K562 (cell line): ENCODE measurements at regions not wholly inside any gene's neighbourhood (a gene's known extent, or its start where the extent isn't known, plus 50 kb on each side); places are given as distances from the start of the nearest gene placed in this dataset.

Experiments used
- ATAC-seq: fragments of 200-7000 bp; cut with Tn5 transposase; 3 replicates; pipeline ENCODE4 v1.9.1; 2020; ENCODE audit warnings: moderate library complexity
- BruUV-seq: library from RNA; stranded (reverse); fragments of 400-500 nt; replicated peaks from 2 replicates; lab custom pipeline; 2021; lab: Mats Ljungman, UMichigan
- CTCF ChIA-PET: fragments of 300-600 bp; formaldehyde crosslinking; extraction: SDS; loops from one replicate; lab custom pipeline; 2021; ENCODE audit warnings: low intra/inter-chr PET ratio; lab: Yijun Ruan, JAX
- POLR2A ChIA-PET: fragments of 300-600, 350-650 bp; sonication (Branson Sonifier 250); formaldehyde crosslinking; extraction: SDS; loops from one replicate; lab custom pipeline; 2021; ENCODE audit warnings: antibody characterized with exemption, inconsistent platforms; lab: Yijun Ruan, JAX
- DNase-seq, 4 experiments: peaks; one replicate each; pipeline versions ENCODE4 v3.0.0 to v3.0.0-alpha.2; 2011 to 2018; ENCODE audit warnings: low spot score in 3 of 4, mixed read lengths in 3 of 4; ENCODE audit errors: extremely low read depth in 1 of 4
- FAIRE-seq: peaks from 2 replicates; lab custom pipeline; 2011; peaks lifted over from hg19 to GRCh38; lab: Jason Lieb, UNC
- H2AFZ ChIP-seq: 2 replicates; pipeline ENCODE4 v1.6.0; 2011; ENCODE audit warnings: low read depth, low read length, control low read depth, inconsistent platforms
- H3K27ac ChIP-seq: fragments of 200-600 bp; 3 replicates; pipeline ENCODE4 v1.8.0; 2011; ENCODE audit warnings: low read depth, mild to moderate bottlenecking, control low read depth, inconsistent platforms, low read length, moderate library complexity, mixed read lengths; ENCODE audit errors: extremely low read depth
- H3K27me3 ChIP-seq, 2 experiments: fragments of 300-600 bp in 1 of 2; 2 replicates in 1 of 2; 3 replicates in 1 of 2; pipeline versions ENCODE4 v1.6.0 to v1.8.0; 2011; ENCODE audit warnings: inconsistent platforms in 2 of 2, low read length in 2 of 2, mild to moderate bottlenecking in 1 of 2, mixed read lengths in 1 of 2, moderate library complexity in 1 of 2; ENCODE audit not compliant: control insufficient read depth in 2 of 2, insufficient read depth in 2 of 2
- H3K36me3 ChIP-seq: fragments of 300-600 bp; 3 replicates; pipeline ENCODE4 v1.8.0; 2011; ENCODE audit warnings: mild to moderate bottlenecking, low read length, inconsistent platforms; ENCODE audit not compliant: control insufficient read depth, insufficient read depth
- H3K4me1 ChIP-seq, 2 experiments: fragments of 200-600 bp in 1 of 2; replicated peaks in 1 of 2; 2 replicates in 1 of 2; 3 replicates in 1 of 2; pipeline versions ENCODE4 v1.5.1 to v1.8.0; 2011; ENCODE audit warnings: inconsistent platforms in 2 of 2, low read length in 2 of 2, mild to moderate bottlenecking in 1 of 2, mixed read lengths in 1 of 2, moderate library complexity in 1 of 2; ENCODE audit not compliant: control insufficient read depth in 2 of 2, insufficient read depth in 2 of 2
- H3K4me2 ChIP-seq: 2 replicates; pipeline ENCODE4 v1.6.1; 2011; ENCODE audit warnings: low read length, control low read depth, inconsistent platforms, mixed read lengths; ENCODE audit not compliant: insufficient read depth
- H3K4me3 ChIP-seq: fragments of 200-600 bp; sonication (generic), shearing (Covaris generic); 2 replicates; pipeline ENCODE4 v1.5.1; 2016; ENCODE audit warnings: control low read depth, inconsistent platforms
- H3K79me2 ChIP-seq: fragments of 200-600 bp; 3 replicates; pipeline ENCODE4 v1.8.0; 2011; ENCODE audit warnings: low read length, inconsistent platforms; ENCODE audit not compliant: control insufficient read depth, insufficient read depth
- H3K9ac ChIP-seq, 2 experiments: 2 replicates each; pipeline versions ENCODE4 v1.6.0 to v1.6.1; 2011; ENCODE audit warnings: low read depth in 2 of 2, low read length in 2 of 2, control low read depth in 1 of 2, inconsistent platforms in 1 of 2, mild to moderate bottlenecking in 1 of 2, mixed read lengths in 1 of 2; ENCODE audit not compliant: insufficient read depth in 1 of 2
- H3K9me1 ChIP-seq: one replicate; pipeline ENCODE4 v1.6.0; 2011; ENCODE audit warnings: inconsistent platforms, mild to moderate bottlenecking, low read length, moderate library complexity; ENCODE audit not compliant: control insufficient read depth, insufficient read depth
- H3K9me3 ChIP-seq: replicated peaks from 2 replicates; pipeline ENCODE4 v1.5.1; 2011; ENCODE audit warnings: low read depth, low read length, inconsistent platforms; ENCODE audit not compliant: control insufficient read depth, insufficient read depth
- H4K20me1 ChIP-seq: replicated peaks from 2 replicates; pipeline ENCODE4 v1.6.1; 2011; ENCODE audit warnings: low read length, inconsistent platforms, mixed read lengths; ENCODE audit not compliant: control insufficient read depth, insufficient read depth
- GATAD2B ChIP-seq: fragments of 450-650 bp; IDR thresholded peaks from 2 replicates; pipeline ENCODE4 v1.6.1; 2017; ENCODE audit warnings: mild to moderate bottlenecking, borderline replicate concordance
- GTF2F1 ChIP-seq: IDR thresholded peaks from 2 replicates; pipeline ENCODE4 v1.6.1; 2011; ENCODE audit warnings: low read depth, low read length, improper control_type of control experiment
- HOXB6 ChIP-seq: fragments of 250-450 bp; sonication (Bioruptor Pico); IDR thresholded peaks from 2 replicates; pipeline ENCODE4 v1.5.1; 2022; ENCODE audit warnings: mild to moderate bottlenecking, borderline replicate concordance
- MAFF ChIP-seq: IDR thresholded peaks from 2 replicates; pipeline ENCODE4 v1.6.1; 2012; ENCODE audit warnings: low read length, improper control_type of control experiment
- MAZ ChIP-seq, 2 experiments: fragments of 450-650 bp in 1 of 2; sonication (generic) in 1 of 2; formaldehyde crosslinking; IDR thresholded peaks in 1 of 2; conservative IDR thresholded peaks in 1 of 2; 2 replicates each; pipeline versions ENCODE4 v1.4.0 to v1.5.0; 2020; ENCODE audit warnings: mild to moderate bottlenecking in 1 of 2, missing genetic modification reagents in 1 of 2
- MCM5 ChIP-seq: fragments of 450-650 bp; IDR thresholded peaks from 2 replicates; pipeline ENCODE4 v1.6.1; 2016; ENCODE audit warnings: low read depth
- POLR2H ChIP-seq: IDR thresholded peaks from 2 replicates; pipeline ENCODE4 v1.6.1; 2016; ENCODE audit warnings: missing genetic modification characterization, low read depth, mild to moderate bottlenecking, control low read depth, missing compliant biosample characterization, moderate library complexity
- SMC3 ChIP-seq: conservative IDR thresholded peaks from 2 replicates; pipeline ENCODE4 v1.6.1; 2011; ENCODE audit warnings: low read depth, low read length, improper control_type of control experiment; ENCODE audit not compliant: insufficient read depth
- SRSF1 ChIP-seq: fragments of 200-400 bp; formaldehyde crosslinking; IDR thresholded peaks from 2 replicates; pipeline ENCODE4 v1.6.1; 2017; ENCODE audit warnings: mild to moderate bottlenecking, low read depth, low read length, moderate library complexity
- ZC3H8 ChIP-seq: fragments of 450-650 bp; IDR thresholded peaks from 2 replicates; pipeline ENCODE4 v1.6.1; 2017
- ZNF134 ChIP-seq: fragments of 250-450 bp; sonication (Bioruptor Pico); conservative IDR thresholded peaks from 2 replicates; pipeline ENCODE4 v1.4.0; 2020
- WGBS: fragments of 100-300 bp; shearing (Covaris generic); methylation state at CpG from one replicate; pipeline ENCODE4 v1.1.6; 2016; ENCODE audit warnings: low coverage, mixed read lengths; ENCODE audit not compliant: insufficient coverage; ENCODE audit errors: missing lambda C conversion rate; 5-methylcytosine and 5-hydroxymethylcytosine counted together
- in situ Hi-C: fragments of 300-500 bp; cut with MboI; formaldehyde crosslinking; loops from 4 replicates; pipeline ENCODE4 v1.15.0; 2018; ENCODE audit warnings: inconsistent platforms, mixed read lengths
- intact Hi-C: fragments of 100-400 bp; cut with micrococcal nuclease; formaldehyde crosslinking; loops from 2 replicates; pipeline ENCODE4 v1.14.2; 2022
- TF ChIP-seq, protein P1 (sequence below): fragments of 250-450 bp; sonication (Bioruptor Pico); IDR thresholded peaks from 2 replicates; pipeline ENCODE4 v1.5.0; 2021; ENCODE audit warnings: mild to moderate bottlenecking, moderate library complexity

DNA sequence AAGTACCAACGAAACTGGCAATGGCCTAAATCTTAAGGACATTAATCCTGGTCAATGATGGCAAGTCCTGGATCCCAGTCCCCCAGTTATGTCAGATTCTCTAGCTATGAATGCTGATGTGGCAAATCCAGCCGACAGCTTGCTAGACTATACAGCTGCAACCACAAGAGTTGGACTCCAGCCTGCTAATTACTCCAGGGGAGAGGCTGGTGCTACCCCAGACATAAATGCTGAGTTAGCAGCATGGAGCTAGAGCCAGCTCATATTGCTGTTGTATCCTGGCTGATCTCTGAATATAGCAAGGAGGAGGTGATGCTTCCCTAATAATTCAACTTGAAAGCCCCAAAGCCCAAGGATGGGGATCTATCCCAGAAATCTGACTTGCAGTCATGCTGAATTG, 207.1 kb downstream of the LRRN1 start (continued):
- TF ChIP-seq SRSF1 (no peak), MAFF (peak; percentile 45)

DNA sequence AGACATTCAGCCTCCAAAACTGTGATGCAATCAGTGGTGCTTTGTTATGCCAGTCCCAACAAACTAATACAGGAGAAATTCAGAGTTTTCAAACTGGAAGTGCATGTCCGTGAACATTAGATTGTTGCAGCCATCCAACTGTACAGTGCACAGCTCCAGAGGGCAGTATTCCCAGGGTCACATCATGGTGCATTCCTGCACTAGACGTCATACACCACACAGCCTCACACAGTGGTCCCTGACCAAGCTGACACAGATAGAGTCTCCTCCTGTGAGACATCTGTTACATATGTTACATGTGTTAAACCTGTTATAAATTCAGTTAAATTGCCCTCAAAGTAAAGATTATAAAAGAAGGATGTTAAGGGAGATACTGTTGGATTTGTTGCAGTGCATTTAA, 209.0 kb downstream of the LRRN1 start:
- Histone ChIP-seq H3K27ac (no peak overlapping the region), H3K4me3 (no peak overlapping the region), H3K79me2 (no peaks in the 10 kb centered on the region), H4K20me1 (no peaks in the 10 kb centered on the region), H3K4me1 (no peaks in the 10 kb centered on the region), H3K36me3 (no peaks in the 10 kb centered on the region), H3K9me3 (no peaks in the 10 kb centered on the region), H3K27me3 (no peaks in the 10 kb centered on the region), H3K4me2 (no peak overlapping the region), H3K9me1 (no peaks in the 10 kb centered on the region), H2AFZ (no peak overlapping the region), H3K9ac (no peak overlapping the region)
- ATAC-seq (no peak), DNase-seq (no peak), FAIRE-seq (no peak)
- CTCF ChIA-PET, result no interaction called here
- no TSS peak for BruUV-seq
- WGBS, result 4% methylated on average over 2 of the region's 2 CpGs
- TF ChIP-seq GATAD2B, result no peak
- in situ Hi-C loops, result no loop called here
- intact Hi-C loops, result no loop called here
- POLR2A ChIA-PET, result interaction anchor here (0.8 kb wide), 1 partner anchor 13 kb away, joined by 3 read pairs; no protein-coding TSS in a partner anchor

DNA sequence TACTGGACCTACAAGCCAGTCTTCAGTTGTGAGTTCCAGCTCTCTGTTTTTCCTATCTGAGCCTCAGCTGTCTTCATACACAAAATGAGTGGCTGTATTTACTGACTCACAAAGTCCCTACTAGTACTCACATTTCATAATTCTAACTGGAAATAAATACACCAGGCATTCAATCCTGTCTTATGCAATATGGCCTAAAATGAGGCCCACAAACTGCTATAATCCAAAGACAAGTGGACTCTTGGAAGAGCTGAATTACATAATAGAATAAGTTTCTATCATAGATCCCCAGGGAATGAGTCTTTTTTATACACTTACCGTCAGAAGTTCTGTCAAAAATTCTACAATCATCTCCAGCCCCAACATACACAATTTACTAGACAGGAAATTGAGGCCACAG, 211.9 kb downstream of the LRRN1 start:
- intact Hi-C loops, result no loop called here
- H3K27me3 ChIP-seq, result no peaks in the 10 kb centered on the region
- H3K36me3 ChIP-seq, result no peaks in the 10 kb centered on the region
- H3K4me3 ChIP-seq, result no peak overlapping the region
- H2AFZ ChIP-seq, result no peak overlapping the region
- no peak overlapping the region for H3K9ac ChIP-seq
- no peak overlapping the region for H3K27ac ChIP-seq
- H4K20me1 ChIP-seq, result no peaks in the 10 kb centered on the region
- in situ Hi-C loops, result no loop called here
- 0% methylated on average over 1 of the region's 1 CpG for WGBS
- DNase-seq (no peak), FAIRE-seq (no peak), ATAC-seq (no peak)
- no TSS peak for BruUV-seq
- H3K9me1 ChIP-seq, result no peaks in the 10 kb centered on the region
- H3K4me1 ChIP-seq, result no peaks in the 10 kb centered on the region
- H3K4me2 ChIP-seq, result no peak overlapping the region
- POLR2A ChIA-PET, result no interaction called here
- H3K79me2 ChIP-seq, result no peaks in the 10 kb centered on the region
- CTCF ChIA-PET, result no interaction called here
- H3K9me3 ChIP-seq, result no peaks in the 10 kb centered on the region
- TF ChIP-seq GTF2F1 (no peak), POLR2H (tag) (no peak), ZNF134 (no peak), SMC3 (no peak), HOXB6 (no peak), MAZ (CRISPR knock-in tag; conservative IDR thresholded peaks at IDR 0.05 in 1 of 2, IDR thresholded peaks at IDR 0.05 in 1 of 2) (no peak), ZC3H8 (no peak), MCM5 (no peak)
- TF ChIP-seq, protein P1, sequence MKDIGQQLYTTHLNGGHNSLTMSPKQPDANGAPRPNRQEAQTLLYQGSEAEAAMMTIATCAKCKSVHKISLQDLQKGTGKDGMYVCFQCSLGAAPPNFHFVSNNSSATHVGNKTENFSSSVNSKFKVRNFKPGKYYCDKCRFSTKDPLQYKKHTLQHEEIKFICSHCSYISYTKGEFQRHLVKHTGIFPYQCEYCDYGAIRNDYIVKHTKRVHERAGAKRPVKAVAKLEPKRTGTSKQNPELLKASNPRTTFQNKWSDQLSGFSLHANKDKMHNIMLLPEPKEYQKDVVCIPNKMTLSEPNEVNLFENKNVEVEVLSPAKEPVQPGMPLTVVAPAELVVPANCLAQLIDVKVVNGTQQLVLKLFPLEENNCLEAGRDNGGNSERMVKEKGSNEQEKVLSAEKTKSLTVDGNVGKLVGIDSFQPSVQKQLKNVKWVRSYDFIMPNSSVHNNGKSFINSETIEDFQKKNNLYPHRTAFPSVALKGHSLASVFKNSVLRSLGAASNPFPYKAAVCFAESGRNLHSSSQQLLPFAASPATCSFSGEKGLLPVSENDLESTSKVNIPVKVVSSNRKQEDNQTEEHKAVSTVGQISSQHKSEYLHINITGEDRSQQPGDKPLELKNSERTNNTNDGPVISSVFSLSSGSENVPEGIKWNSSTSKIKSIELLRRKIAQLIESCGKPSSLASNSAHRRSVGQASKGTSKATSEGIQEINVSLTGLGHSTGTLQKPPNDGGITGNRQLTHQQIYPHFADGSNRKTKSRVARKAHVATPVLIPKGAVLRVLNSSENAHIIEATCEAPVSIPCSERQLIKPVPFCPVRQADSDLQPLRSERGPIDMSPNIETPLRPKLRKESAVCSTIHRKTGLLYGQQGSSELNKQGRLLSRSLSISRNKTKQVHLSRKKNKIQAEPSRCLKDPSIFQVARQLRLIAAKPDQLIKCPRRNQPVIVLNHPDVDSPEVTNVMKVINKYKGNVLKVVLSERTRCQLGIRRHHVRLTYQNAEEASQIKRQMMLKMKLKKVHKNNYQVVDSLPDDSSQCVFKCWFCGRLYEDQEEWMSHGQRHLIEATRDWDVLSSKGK (CRISPR knock-in tag), result no peak
